Osteoblast (primary cell): ENCODE measurements at regions not wholly inside any gene's neighbourhood (a gene's known extent, or its start where the extent isn't known, plus 50 kb on each side); places are given as distances from the start of the nearest gene placed in this dataset.
A peak's percentile ranks its signal among the peaks of the same experiment; 100 is the strongest.

Experiments
- DNase-seq: peaks from one replicate; pipeline ENCODE4 v3.0.0; 2011; ENCODE audit warnings: low spot score, mixed read lengths; ENCODE audit not compliant: insufficient read length; ENCODE audit errors: missing footprints
- H2AFZ ChIP-seq: 2 replicates; pipeline ENCODE4 v1.6.0; 2011; ENCODE audit warnings: mild to moderate bottlenecking, low read length
- H3K27ac ChIP-seq: 2 replicates; pipeline ENCODE4 v1.5.1; 2011; ENCODE audit warnings: mild to moderate bottlenecking, low read depth, low read length, moderate library complexity
- H3K27me3 ChIP-seq: 2 replicates; pipeline ENCODE4 v1.6.0; 2012; ENCODE audit warnings: mild to moderate bottlenecking, control low read depth, inconsistent platforms, low read length, moderate library complexity; ENCODE audit not compliant: insufficient read depth
- H3K36me3 ChIP-seq: 2 replicates; pipeline ENCODE4 v1.5.1; 2011; ENCODE audit warnings: mild to moderate bottlenecking, low read length, control low read depth, moderate library complexity; ENCODE audit not compliant: insufficient read depth
- H3K4me1 ChIP-seq: 2 replicates; pipeline ENCODE4 v1.5.1; 2011; ENCODE audit warnings: mild to moderate bottlenecking, low read length, control low read depth, moderate library complexity; ENCODE audit not compliant: insufficient read depth
- H3K4me2 ChIP-seq: 2 replicates; pipeline ENCODE4 v1.6.0; 2011; ENCODE audit warnings: mild to moderate bottlenecking, low read length; ENCODE audit not compliant: insufficient read depth
- H3K4me3 ChIP-seq: fragments of 200-600 bp; sonication (generic); 3 replicates; pipeline ENCODE4 v1.5.1; 2012; ENCODE audit warnings: mild to moderate bottlenecking, low read length, inconsistent platforms; ENCODE audit not compliant: insufficient read depth
- H3K79me2 ChIP-seq: 2 replicates; pipeline ENCODE4 v1.6.0; 2012; ENCODE audit warnings: mild to moderate bottlenecking, low read length, control low read depth, inconsistent platforms; ENCODE audit not compliant: insufficient read depth
- H3K9me3 ChIP-seq: 2 replicates; pipeline ENCODE4 v1.5.1; 2011; ENCODE audit warnings: low read depth, low read length, control low read depth
- H4K20me1 ChIP-seq: 2 replicates; pipeline ENCODE4 v1.6.0; 2012; ENCODE audit warnings: mild to moderate bottlenecking, low read length, control low read depth; ENCODE audit not compliant: insufficient read depth
- CTCF ChIP-seq: IDR thresholded peaks from 2 replicates; pipeline ENCODE4 v1.5.1; 2011; ENCODE audit warnings: mild to moderate bottlenecking, low read depth, low read length, moderate library complexity; ENCODE audit errors: extremely low read depth

GRCh38 chr7:25381818-25382589, 153.7 kb upstream of the NPVF start:
- no peaks in the 10 kb centered on the region for H3K4me1 ChIP-seq
- H3K36me3 ChIP-seq = no peaks in the 10 kb centered on the region
- no peaks in the 10 kb centered on the region for H4K20me1 ChIP-seq
- no peaks in the 10 kb centered on the region for H3K79me2 ChIP-seq
- H3K4me3 ChIP-seq = no peak overlapping the region
- no peak for DNase-seq
- H2AFZ ChIP-seq = no peak overlapping the region
- no peak overlapping the region for H3K4me2 ChIP-seq
- H3K27ac ChIP-seq = no peak overlapping the region
- TF ChIP-seq CTCF = no peak
- no peaks in the 10 kb centered on the region for H3K27me3 ChIP-seq
- no peaks in the 10 kb centered on the region for H3K9me3 ChIP-seq

GRCh38 chr7:25382869-25383268, 154.6 kb upstream of the NPVF start:
- Histone ChIP-seq H4K20me1 (no peaks in the 10 kb centered on the region), H3K79me2 (no peaks in the 10 kb centered on the region), H3K4me2 (no peak overlapping the region), H3K4me1 (no peaks in the 10 kb centered on the region), H3K36me3 (no peaks in the 10 kb centered on the region), H3K27me3 (no peaks in the 10 kb centered on the region), H2AFZ (no peak overlapping the region), H3K27ac (no peak overlapping the region), H3K4me3 (no peak overlapping the region), H3K9me3 (no peaks in the 10 kb centered on the region)
- DNase-seq = no peak
- no peak for TF ChIP-seq CTCF

GRCh38 chr7:25383402-25383801, 155.1 kb upstream of the NPVF start:
- Histone ChIP-seq H3K4me1 (no peaks in the 10 kb centered on the region), H3K27ac (no peak overlapping the region), H3K4me3 (no peak overlapping the region), H3K36me3 (no peaks in the 10 kb centered on the region), H4K20me1 (no peaks in the 10 kb centered on the region), H3K27me3 (no peaks in the 10 kb centered on the region), H2AFZ (no peak overlapping the region), H3K79me2 (no peaks in the 10 kb centered on the region), H3K4me2 (no peak overlapping the region), H3K9me3 (no peaks in the 10 kb centered on the region)
- no peak for TF ChIP-seq CTCF
- DNase-seq = peak; percentile 13

GRCh38 chr7:25384788-25385505, 156.7 kb upstream of the NPVF start:
- no peaks in the 10 kb centered on the region for H3K79me2 ChIP-seq

More at GRCh38 chr7:25384788-25385505, 156.7 kb upstream of the NPVF start:
- H3K27me3 ChIP-seq = no peaks in the 10 kb centered on the region
- H3K36me3 ChIP-seq = no peaks in the 10 kb centered on the region
- H3K9me3 ChIP-seq = no peaks in the 10 kb centered on the region
- no peak for DNase-seq
- H3K4me3 ChIP-seq = no peak overlapping the region
- H2AFZ ChIP-seq = no peak overlapping the region
- no peaks in the 10 kb centered on the region for H4K20me1 ChIP-seq
- H3K27ac ChIP-seq = no peak overlapping the region
- no peak overlapping the region for H3K4me2 ChIP-seq
- TF ChIP-seq CTCF = no peak
- peaks cover 3% of the 10 kb centered on the region for H3K4me1 ChIP-seq
